TTC549 (cell line): ENCODE measurements at regions not wholly inside any gene's neighbourhood (a gene's known extent, or its start where the extent isn't known, plus 50 kb on each side); places are given as distances from the start of the nearest gene placed in this dataset.

Source experiments
- FAIRE-seq: peaks from 2 replicates; lab custom pipeline; 2012; peaks lifted over from hg19 to GRCh38; lab: Jason Lieb, UNC

DNA sequence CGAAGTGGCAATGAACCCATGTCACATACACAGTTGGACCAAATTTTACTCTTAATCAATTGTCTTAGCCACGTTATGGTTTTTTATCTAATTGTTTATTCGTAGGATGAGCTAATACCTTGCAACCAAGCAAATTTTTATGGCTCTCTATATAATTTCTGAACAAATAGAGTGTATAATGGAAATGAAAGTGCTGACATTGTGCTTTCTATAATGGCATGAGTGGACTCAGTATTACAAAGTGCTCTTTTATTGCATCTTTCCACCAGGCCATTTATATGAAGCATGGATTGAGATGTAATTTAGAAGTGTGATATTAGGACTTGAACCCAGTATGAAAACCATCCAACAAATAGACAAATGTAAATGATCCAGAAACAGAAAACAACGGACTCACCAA lies 1096.0 kb downstream of the DTWD2 start:
- FAIRE-seq, result no peak

DNA sequence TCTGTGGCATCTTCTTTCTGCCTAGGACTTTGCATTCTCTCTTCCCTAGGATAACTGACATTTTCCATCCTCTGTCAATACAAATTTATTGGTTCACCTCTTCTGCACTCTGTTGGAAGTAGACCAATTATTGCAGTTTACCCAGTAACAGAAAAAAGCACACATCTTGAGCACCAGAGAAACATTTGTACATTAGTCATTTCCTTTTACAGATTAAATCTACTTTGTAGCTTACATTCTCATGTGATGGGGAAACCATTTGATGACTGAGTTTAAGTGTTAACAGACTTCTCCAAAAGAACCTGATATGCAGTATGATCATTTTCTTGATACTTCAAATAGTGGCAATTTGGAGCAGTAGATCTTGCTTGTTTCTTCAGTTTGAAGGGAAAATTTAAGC lies 1098.8 kb downstream of the DTWD2 start:
- no peak for FAIRE-seq

DNA sequence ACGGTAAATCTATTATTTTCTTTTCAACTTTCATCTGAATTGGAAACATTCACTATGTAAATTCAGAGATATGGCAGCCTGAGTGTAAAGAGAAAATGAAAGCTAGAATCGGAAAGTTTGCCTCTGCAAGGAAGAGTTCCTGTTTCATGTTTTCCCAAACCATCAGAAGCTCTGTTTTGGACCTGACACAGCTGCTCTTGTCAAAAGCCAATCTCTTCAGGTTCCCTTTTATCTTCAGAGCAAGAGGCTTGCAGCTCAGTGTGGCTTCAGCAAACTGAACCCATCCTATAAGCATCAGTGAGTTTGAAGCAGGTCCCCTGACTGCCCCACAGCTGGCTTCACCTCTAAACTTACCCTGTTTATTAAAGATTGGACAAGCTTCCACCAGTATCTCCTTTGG lies 1099.7 kb downstream of the DTWD2 start:
- no peak for FAIRE-seq

DNA sequence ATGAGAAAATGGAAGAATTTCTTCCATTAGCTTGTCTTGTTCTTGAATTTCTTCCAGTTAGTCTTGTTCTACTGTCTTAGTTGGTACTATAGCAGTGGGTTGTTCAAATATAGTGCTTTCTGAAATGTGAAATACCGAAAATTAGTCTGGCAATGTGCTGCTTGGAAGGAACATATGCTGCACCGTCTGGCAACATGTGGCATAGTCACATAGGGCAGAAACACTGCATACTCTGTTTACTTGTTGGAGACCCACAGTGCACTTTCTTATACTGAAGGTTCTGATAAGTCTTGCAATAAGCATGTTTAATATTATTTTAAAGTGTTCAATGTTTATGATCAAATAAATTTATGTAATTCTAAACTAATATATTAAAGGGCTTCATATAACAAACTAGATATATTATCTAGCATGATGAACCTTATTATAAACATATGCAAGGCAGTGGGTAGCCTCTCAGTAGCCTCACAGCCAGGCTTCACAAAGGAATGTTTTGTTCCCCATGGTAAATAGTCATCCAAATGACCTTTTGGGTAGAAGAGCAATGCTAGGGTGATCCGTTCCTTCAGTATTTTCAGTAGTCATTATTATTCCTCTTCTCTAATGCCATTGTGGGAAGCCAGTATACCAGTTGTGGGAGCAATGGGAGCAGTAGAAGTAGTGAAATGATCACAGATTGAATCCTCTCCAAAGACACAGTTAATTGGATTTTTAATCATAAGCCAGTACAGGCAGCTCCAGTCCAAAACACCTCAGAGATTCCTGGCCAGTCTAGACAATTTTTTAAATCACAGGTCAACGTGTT lies 1106.7 kb downstream of the DTWD2 start:
- FAIRE-seq, result no peak

DNA sequence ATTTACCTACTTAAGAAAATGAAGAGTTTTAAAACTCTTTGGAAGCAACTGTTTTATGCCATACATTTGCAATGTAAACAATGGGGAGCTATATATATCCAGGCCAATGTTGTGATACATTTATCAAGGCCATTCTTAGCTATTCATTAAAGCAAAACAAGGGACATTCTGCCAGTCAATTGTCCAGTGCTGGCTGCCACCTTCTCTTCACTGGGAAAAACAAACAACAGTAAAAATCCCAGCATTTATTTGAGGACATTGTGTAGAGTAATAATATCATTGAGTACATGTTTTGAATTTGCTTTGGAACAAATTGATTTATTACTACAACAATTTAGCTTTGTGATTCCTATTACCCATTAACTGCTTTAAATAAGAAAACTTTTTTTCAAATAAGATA lies 1107.4 kb downstream of the DTWD2 start:
- FAIRE-seq, result no peak

DNA sequence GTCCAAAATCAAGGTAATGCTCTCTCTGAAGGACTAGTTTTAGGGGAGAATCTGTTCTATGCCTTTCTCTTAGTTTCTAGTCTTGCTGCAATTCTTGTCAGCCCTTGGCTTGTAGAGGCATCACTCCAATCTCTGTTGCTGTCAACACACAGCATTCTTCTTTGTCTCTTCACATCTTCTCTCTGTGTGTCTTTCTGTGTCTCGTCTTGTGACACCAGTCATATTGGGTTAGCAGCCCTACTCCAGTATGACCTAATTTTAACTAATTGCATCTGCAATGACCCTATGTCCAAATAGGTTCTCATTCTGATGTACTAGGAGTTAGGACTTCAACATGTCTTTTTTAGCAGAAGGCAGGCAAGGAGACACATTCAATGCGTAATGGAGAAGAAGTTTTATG lies 1110.6 kb downstream of the DTWD2 start:
- FAIRE-seq, result no peak

DNA sequence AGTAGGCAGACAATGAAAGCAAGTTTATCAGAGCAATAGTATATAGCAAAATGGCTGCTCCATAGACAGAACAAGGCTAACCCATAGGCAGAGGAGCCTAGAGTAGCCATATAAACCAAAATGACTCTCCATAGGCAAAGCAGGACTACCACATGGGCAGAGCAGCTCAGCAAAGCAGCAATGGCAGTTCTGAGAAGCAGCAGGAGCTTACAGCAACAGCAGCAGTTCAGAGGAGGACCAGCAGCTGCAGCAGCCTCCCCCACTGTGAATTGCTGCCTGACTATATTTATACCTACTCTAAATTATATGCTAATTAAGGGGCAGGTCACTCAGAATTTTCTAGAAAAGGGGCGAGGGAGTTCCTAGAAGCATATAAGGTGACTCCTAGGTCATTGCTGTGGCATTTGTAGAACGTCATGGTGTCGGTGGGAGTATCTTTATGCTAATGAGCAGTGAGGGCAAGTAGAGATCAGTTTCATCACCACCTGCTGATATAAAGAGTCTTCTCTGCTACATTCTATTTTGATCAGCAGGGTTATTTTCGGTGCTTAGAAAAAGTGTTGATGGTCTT lies 1115.5 kb downstream of the DTWD2 start:
- no peak for FAIRE-seq

DNA sequence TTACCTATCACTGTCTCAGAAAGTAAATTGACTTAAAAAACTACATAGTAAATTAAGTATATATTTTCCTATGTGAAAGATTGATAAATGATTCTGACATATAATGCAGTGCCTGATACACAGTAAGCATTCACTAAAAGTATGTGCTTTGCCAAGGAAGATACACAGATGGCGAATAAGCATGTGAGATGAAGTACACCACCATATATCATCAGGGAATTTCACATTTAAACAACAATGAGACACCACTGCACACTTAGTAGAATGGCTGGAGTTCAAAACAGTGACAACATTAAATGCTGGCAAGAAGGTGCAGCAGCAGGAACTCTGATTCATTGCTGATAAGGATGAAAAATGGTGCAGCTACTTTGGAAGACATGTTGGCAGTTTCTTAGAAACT lies 1118.8 kb downstream of the DTWD2 start:
- no peak for FAIRE-seq

DNA sequence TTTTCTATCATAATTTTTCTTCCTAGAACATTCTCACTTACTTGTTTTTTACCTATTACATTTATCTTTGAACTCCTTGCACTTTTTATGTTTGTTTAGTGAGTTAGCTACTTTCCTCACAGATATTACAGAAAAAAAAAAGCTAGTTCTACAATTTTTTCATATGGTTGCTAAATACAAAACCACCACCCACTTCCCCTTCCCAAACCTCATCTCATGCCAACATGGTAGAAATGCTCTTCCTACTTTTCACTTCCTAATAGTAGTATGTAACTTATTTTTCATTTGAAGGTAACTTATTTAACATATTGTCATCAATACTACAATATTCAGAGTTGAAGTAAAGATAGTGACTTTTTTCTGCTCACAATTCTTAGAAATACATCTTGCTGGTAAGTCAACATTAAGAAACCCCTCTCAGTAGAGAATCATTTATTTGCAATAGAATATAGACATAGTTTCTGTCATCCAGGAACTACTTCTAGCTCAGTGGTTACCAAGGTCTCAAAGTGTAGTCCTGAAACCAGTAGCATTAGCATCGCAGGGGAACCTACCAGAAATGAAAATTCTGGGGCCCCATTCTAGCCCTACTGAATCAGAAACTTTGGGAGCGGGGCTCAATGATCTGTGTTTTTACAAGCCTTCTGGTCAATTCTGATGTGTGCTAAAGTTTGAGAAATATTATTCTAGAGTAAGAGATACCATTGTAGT lies 1124.6 kb downstream of the DTWD2 start:
- FAIRE-seq, result no peak

DNA sequence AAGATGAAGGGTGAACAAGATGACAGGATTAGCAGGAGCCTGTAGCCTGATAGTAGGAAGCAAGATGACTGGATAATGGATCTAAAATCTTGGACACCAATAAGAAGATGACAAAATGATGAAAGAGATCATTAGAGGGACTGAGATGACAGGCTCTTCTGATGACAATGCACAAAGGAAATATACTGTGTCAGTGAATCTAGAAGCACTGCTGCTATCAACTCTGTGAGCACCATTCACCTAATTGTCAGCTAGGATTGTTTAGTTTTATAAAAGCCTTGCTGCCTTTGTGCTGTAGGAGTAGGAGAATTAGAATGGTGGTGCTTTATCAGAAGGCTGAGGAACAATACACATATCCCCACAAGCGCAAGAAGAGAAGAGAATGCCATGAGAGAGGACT lies 1127.8 kb downstream of the DTWD2 start:
- no peak for FAIRE-seq

DNA sequence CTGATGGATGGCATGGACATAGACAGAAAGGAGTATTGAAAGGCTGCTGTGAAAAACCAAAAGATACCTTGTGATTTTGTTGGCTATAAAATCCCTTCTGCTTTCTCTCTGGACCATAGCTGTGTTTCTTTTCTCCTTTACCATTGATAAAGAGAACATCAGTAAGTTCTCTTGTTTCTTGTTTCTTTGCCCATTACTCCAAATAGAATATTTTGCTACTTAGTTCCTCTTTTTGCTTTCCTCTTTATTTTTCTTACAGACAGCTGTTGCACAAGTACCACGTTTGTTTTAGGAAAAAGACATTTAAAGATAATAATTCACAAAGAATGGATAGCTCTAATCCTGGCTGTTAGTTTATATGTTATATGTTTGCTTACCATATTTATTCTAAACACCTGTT lies 1129.2 kb downstream of the DTWD2 start:
- FAIRE-seq, result no peak

DNA sequence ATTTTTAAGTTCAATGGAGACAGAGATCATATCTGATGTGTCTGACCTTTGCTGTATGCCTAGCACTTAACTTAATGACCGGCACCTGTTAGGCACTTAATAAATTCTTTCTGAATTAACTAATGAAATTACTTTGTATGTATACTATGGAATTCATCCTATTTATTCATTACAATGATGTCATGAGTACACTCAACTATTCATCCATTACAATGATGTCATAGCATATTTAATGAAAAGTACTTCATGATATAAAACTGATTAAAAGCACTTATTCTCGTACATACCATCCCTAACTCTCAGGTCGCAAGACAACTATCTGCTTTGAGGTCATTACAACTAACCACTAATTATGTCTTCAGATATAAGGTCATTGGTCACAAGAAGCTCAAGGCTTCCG lies 1131.6 kb downstream of the DTWD2 start:
- no peak for FAIRE-seq

DNA sequence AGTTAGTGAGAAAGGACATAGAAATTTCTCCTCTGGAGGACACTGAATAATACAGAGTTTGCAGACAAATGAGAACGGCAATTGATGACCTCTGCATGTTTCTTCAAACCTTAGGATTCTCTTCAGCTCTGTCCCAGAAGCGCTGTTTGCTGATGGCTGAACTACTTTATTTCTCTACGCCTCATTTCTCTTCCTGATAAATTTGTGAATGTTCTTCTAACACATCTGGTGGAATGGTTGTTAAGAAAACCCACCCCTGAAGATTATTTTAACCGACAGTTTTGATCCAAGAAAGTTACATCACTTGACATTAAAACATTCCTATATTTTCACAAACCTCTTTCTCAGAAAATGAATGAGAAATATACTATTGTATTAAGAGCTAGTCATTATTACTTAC lies 1150.6 kb downstream of the DTWD2 start:
- FAIRE-seq, result no peak

DNA sequence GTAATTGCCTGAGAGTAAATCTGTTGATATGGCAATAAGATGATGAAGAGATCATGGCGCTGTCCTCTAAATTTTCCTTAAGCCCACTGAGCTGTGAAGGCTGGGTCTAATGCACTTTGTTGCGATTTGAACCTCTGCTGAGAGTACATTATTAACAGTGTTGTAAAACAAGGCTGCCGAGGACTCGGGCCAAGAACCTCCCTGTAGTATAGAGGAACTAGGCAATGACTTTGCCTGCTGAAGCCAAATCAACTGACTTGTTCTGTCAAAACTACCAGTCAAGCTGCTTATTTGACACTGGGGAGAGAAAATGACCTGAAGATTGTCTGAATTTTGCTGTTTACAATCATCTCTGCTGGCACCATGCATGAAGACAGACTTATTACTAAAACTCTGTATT lies 1154.7 kb downstream of the DTWD2 start:
- FAIRE-seq, result no peak

DNA sequence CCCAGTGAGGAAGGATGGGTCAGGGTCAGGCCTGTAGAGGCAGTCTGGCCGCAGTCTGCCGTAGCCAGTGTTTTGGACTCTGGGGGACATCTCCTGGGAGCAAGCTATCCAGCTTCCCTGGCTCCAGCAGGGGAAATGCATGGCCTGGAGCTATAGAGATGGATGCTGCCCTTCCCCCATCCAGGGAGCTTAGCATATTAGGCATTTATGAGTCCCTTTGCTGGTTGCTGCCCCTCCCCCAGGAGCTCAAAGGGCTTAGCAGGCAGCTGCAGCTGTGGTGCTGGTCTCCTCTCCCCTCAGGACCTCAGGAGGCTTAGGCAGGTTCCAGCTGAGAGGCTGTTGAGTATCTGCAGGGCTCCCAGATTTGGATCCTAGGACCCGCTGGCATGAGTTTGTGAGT lies 1158.7 kb downstream of the DTWD2 start:
- no peak for FAIRE-seq

DNA sequence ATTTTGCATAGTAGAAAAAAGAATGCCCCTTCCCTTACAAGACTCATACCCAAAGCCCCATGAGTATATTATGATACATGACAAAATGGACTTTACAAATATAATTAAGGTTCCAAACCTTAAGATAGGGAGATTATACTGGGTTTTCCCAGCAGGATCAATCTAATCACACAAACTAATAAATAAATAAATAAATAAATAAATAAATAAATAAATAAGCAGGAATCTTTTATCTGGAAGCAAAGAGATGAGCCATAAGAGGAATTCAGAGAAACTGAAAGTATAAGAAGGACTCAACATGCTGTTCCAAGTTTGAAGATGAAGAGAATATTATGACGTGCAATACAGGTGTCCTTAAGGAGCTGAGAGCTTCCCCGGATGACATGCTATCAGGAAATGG lies 1174.5 kb downstream of the DTWD2 start:
- no peak for FAIRE-seq

DNA sequence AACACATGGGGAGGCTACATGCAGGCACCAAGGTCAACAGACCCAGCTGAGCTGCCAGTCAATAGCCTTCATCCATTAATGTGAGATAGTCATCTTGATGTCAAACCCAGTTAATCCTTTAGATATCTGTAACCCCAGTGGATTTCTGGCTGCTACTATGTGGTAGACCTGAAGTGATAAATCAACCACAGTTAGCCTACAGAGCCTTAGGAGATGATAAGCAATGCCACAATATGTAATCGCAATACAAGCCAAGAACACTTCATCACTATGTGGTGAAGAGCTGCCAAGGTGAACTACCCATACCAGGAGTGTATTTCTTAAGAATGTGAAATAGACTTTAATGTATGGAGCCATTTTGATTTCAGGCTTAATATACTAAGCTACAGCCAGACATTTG lies 1175.5 kb downstream of the DTWD2 start:
- no peak for FAIRE-seq

DNA sequence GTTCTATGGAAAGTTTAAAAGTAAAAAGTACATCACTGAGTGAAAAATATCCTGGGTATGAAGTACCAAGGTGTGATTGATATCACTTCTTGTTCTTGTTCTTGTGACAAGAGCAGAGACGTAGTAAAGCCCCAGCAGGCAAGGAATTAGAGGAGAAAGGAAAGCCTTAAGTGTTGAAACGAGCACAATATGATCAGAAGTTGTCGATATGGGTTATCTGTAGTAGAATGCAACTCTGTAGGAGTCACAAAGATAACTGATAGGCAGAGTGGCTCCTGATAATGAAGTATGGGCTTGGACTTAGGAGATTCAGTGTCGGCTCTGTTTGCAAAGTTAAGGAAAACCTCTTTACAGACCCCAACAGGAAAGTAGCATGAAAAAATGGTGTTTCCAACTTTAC lies 1179.1 kb downstream of the DTWD2 start:
- FAIRE-seq, result no peak

DNA sequence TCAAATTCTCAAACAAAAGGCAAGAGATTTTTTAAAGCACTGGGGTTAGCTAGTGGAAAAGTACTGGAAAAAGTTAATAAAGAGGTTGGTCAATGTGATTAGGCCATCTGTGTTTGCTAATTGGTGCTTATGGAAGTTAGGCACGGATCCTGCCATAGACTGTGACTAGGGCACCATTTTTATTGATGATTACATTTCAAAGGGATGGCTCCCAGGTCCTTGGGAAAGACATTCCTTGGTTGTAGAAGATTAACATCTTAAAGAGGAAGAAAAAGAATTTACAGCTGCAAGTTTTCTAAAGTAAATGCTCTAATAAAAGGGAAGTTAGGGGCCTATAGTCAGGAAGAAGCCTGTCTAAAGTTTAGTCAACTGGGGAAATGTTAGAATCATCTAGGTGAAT lies 1183.3 kb downstream of the DTWD2 start:
- FAIRE-seq, result no peak

DNA sequence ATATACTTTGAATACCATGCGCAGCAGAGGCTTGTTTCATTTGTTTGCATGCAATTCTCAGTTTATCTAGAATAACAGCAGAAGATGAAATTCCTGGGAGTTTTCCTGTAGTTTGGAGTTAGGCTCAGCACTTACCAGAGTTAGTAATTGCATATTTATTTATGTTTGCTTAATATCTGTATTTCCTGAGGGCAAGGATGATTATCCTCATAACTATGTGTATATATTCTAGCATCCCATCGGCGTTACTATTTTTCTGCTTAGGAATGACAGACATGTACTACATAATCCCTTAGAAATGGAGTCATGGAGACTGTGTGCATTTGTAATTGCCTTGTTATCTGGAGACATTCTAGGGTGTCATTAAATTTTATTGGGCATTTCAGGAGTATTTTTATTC lies 1184.8 kb downstream of the DTWD2 start:
- FAIRE-seq, result no peak

DNA sequence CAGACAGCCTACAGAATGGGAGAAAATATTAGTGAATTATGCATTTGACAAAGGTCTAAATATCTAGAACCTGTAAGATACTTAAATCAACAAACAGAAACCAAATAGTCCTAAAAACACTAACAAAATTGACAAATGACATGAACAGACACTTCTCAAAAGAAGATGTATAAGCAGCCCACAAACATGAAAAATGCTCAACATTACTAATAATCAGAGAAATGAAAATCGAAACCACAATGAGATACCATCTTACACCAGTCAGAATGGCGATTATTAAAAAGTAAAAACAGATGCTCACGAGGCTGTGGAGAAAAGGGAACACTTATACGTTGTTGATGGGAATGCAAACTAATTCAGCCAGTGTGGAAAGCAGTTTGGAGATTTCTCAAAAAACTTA lies 1186.8 kb downstream of the DTWD2 start:
- FAIRE-seq, result no peak

DNA sequence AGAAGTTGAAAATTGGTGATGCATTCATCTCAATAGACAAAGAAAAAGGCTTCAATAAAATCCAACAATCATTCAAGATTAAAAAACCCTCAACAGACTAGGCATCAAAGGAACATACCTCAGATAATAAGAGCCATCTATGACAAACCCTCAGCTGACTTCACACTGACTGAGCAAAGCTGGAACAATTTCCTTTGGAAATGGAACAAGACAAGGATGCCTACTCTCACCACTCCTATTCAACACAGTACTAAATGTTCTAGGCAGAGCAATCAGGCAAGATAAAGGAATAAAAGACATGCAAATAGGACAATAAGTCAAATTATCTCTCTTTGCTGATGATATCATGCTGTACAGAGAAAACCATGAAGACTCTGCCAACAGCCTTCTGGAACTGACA lies 1188.1 kb downstream of the DTWD2 start:
- FAIRE-seq, result no peak

DNA sequence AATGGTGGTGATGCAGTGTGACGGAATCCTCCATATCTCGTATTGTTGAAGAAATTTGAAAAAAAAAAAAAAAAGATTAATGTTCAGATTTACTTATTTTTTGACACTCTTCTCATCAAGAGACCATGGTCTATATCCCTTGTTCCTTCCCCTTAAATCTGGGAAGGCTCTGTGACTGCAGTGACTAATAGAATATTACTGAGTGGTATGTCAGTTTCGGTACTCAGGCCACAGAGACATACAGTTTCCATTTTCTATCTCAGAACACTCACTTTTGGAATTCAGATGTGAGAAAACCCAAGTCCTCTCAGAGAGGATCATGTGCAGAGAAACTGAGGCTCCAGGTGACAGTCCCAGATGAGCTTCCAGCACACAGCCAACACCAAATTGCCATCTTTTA lies 1193.5 kb downstream of the DTWD2 start:
- no peak for FAIRE-seq

DNA sequence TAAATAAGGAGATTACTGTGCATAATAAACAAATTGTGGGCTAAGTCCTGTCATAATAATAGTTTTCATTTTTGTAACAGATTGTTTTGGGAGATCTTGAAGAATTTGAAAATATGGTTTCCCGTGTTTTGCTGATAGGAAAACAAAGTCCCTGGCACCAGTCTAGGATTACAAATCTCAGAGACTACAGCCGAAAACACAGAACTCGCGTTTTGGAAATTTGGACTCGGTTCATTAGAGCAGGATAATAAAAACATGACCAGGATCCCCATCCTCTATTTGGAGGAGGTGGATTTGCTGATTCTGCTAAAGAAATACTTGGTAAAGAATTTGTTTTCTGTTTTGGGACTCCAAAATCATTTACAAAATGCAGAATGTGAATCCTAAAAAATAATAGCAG lies 1194.4 kb downstream of the DTWD2 start:
- FAIRE-seq, result no peak
